Endothelial cell of umbilical vein (primary cell): ENCODE measurements at regions not wholly inside any gene's neighbourhood (a gene's known extent, or its start where the extent isn't known, plus 50 kb on each side); places are given as distances from the start of the nearest gene placed in this dataset.

Experiments
- BruUV-seq: library from RNA; stranded (reverse); fragments of 400-500 nt; replicated peaks from 2 replicates; lab custom pipeline; 2021; lab: Mats Ljungman, UMichigan
- CTCF ChIA-PET: fragments of 300-600, 350-600 bp; sonication (Branson Sonifier 250); formaldehyde crosslinking; loops from one replicate; lab custom pipeline; 2021; ENCODE audit warnings: antibody characterized with exemption, inconsistent platforms; lab: Charles Lee
- POLR2A ChIA-PET: fragments of 300-600, 350-600 bp; sonication (Branson Sonifier 250); formaldehyde crosslinking; loops from one replicate; lab custom pipeline; 2021; ENCODE audit warnings: antibody characterized with exemption, inconsistent platforms; lab: Charles Lee
- DNase-seq: peaks from one replicate; pipeline ENCODE4 v3.0.0-alpha.2; 2011; ENCODE audit warnings: low read depth, low spot score
- FAIRE-seq: peaks from 2 replicates; lab custom pipeline; 2011; peaks lifted over from hg19 to GRCh38; lab: Jason Lieb, UNC
- H2AFZ ChIP-seq: 2 replicates; pipeline ENCODE4 v1.6.0; 2012; ENCODE audit warnings: low read depth, low read length, control low read depth, inconsistent platforms
- H3K27ac ChIP-seq: 2 replicates; pipeline ENCODE4 v1.5.1; 2011; ENCODE audit warnings: low read depth, mild to moderate bottlenecking, control low read depth, low read length, moderate library complexity; ENCODE audit not compliant: insufficient read depth
- H3K27me3 ChIP-seq, 2 experiments: 2 replicates each; pipeline versions ENCODE4 v1.6.0 to v1.6.1; 2011; ENCODE audit warnings: low read length in 2 of 2, mixed read lengths in 1 of 2; ENCODE audit not compliant: control insufficient read depth in 2 of 2, insufficient read depth in 2 of 2
- H3K36me3 ChIP-seq, 2 experiments: 2 replicates in 1 of 2; 3 replicates in 1 of 2; pipeline ENCODE4 v1.5.1; 2011; ENCODE audit warnings: low read length in 2 of 2, mild to moderate bottlenecking in 1 of 2, moderate library complexity in 1 of 2; ENCODE audit not compliant: control insufficient read depth in 2 of 2, insufficient read depth in 2 of 2; ENCODE audit errors: extremely low read depth in 1 of 2
- H3K4me1 ChIP-seq: 3 replicates; pipeline ENCODE4 v1.5.1; 2011; ENCODE audit warnings: mild to moderate bottlenecking, low read length; ENCODE audit not compliant: control insufficient read depth, insufficient read depth; ENCODE audit errors: extremely low read depth
- H3K4me2 ChIP-seq: 2 replicates; pipeline ENCODE4 v1.6.1; 2011; ENCODE audit warnings: low read length, control low read depth, mixed read lengths; ENCODE audit not compliant: insufficient read depth
- H3K4me3 ChIP-seq, 3 experiments: fragments of 200-600 bp in 1 of 3; sonication (generic), shearing (Covaris generic) in 1 of 3; replicated peaks in 1 of 3; 2 replicates each; pipeline ENCODE4 v1.5.1; 2011 to 2016; ENCODE audit warnings: control low read depth in 3 of 3, low read length in 3 of 3, mild to moderate bottlenecking in 2 of 3, inconsistent platforms in 1 of 3, low read depth in 1 of 3, moderate library complexity in 1 of 3; ENCODE audit not compliant: insufficient read depth in 1 of 3
- H3K79me2 ChIP-seq: 2 replicates; pipeline ENCODE4 v1.6.0; 2012; ENCODE audit warnings: low read length, inconsistent platforms; ENCODE audit not compliant: control insufficient read depth, insufficient read depth
- H3K9ac ChIP-seq: replicated peaks from 2 replicates; pipeline ENCODE3; 2011; ENCODE audit warnings: low read length, control low read depth; ENCODE audit not compliant: insufficient read depth; ENCODE audit errors: extremely low read depth
- H3K9me1 ChIP-seq: replicated peaks from 3 replicates; pipeline ENCODE4 v1.6.0; 2011; ENCODE audit warnings: mild to moderate bottlenecking, low read length; ENCODE audit not compliant: control insufficient read depth, insufficient read depth; ENCODE audit errors: extremely low read depth
- H3K9me3 ChIP-seq: replicated peaks from 2 replicates; pipeline ENCODE4 v1.5.1; 2012; ENCODE audit warnings: low read length, inconsistent platforms; ENCODE audit not compliant: control insufficient read depth, insufficient read depth
- H4K20me1 ChIP-seq: replicated peaks from 2 replicates; pipeline ENCODE3; 2011; ENCODE audit warnings: mild to moderate bottlenecking, low read length; ENCODE audit not compliant: control insufficient read depth, insufficient read depth; ENCODE audit errors: extremely low read depth
- CTCF ChIP-seq, 2 donors: IDR thresholded peaks; 1 replicate in 1 of 2; 2 replicates in 1 of 2; pipeline ENCODE4 v1.5.1; 2011; ENCODE audit warnings: low read length in 2 of 2, mild to moderate bottlenecking in 2 of 2, moderate library complexity in 2 of 2, control low read depth in 1 of 2, inconsistent platforms in 1 of 2, low read depth in 1 of 2; ENCODE audit not compliant: insufficient read depth in 1 of 2; ENCODE audit errors: extremely low read depth in 1 of 2
- EZH2 ChIP-seq: IDR thresholded peaks from 2 replicates; pipeline ENCODE4 v1.6.1; 2012; ENCODE audit warnings: borderline replicate concordance, low read depth, mild to moderate bottlenecking, moderate library complexity, low read length, inconsistent platforms; ENCODE audit not compliant: severe bottlenecking
- FOS ChIP-seq: IDR thresholded peaks from 2 replicates; pipeline ENCODE4 v1.6.1; 2011; ENCODE audit warnings: mild to moderate bottlenecking, low read length, moderate library complexity, borderline replicate concordance; ENCODE audit not compliant: insufficient read depth
- GATA2 ChIP-seq: IDR thresholded peaks from 2 replicates; pipeline ENCODE4 v1.7.0; 2011; ENCODE audit warnings: low read depth, mild to moderate bottlenecking, moderate library complexity, mixed read lengths, low read length; ENCODE audit not compliant: insufficient read length, insufficient read depth
- JUN ChIP-seq: IDR thresholded peaks from 2 replicates; pipeline ENCODE4 v1.6.1; 2011; ENCODE audit warnings: borderline replicate concordance, low read depth; ENCODE audit not compliant: insufficient read length, insufficient read depth
- MAX ChIP-seq: IDR thresholded peaks from 2 replicates; pipeline ENCODE4 v1.6.1; 2011; ENCODE audit not compliant: insufficient read depth, insufficient read length
- MYC ChIP-seq: IDR thresholded peaks from one replicate; pipeline ENCODE4 v1.6.1; 2011; ENCODE audit warnings: mild to moderate bottlenecking, low read depth, low read length
- POLR2A ChIP-seq: IDR thresholded peaks from 2 replicates; pipeline ENCODE4 v1.6.1; 2012; ENCODE audit warnings: low read depth, mild to moderate bottlenecking, control low read depth, low read length
- POLR2AphosphoS5 ChIP-seq: IDR thresholded peaks from 2 replicates; pipeline ENCODE4 v1.6.1; 2012; ENCODE audit warnings: low read depth, mild to moderate bottlenecking, control low read depth, low read length, moderate library complexity; ENCODE audit not compliant: insufficient read depth
- dilution Hi-C: fragments of 300-500 bp; cut with MboI; formaldehyde crosslinking; loops from one replicate; pipeline ENCODE4 v1.15.0; 2019; ENCODE audit warnings: low sequenced_read_pairs; ENCODE audit not compliant: extremely low pct_ligation_motif_present
- intact Hi-C: fragments of 100-400 bp; cut with micrococcal nuclease; formaldehyde crosslinking; loops from one replicate; pipeline ENCODE4 v1.10.0; 2022

- Histone ChIP-seq H3K9me3 (no peaks in the 10 kb centered on the region), H3K79me2 (no peaks in the 10 kb centered on the region), H3K9ac (no peak overlapping the region), H4K20me1 (no peaks in the 10 kb centered on the region), H3K27me3 (no peaks in the 10 kb centered on the region), H3K4me1 (no peaks in the 10 kb centered on the region), H2AFZ (no peak overlapping the region), H3K36me3 (no peaks in the 10 kb centered on the region), H3K9me1 (no peaks in the 10 kb centered on the region), H3K27ac (no peak overlapping the region), H3K4me3 (no peak overlapping the region), H3K4me2 (no peak overlapping the region)
- DNase-seq (no peak), FAIRE-seq (no peak)
- ChIA-PET CTCF (no interaction called here), POLR2A (no interaction called here)
- no TSS peak for BruUV-seq
- intact Hi-C loops: no loop called here
- dilution Hi-C loops: no loop called here
- TF ChIP-seq FOS: no peak
- TF ChIP-seq MAX: no peak
- no peak for TF ChIP-seq POLR2AphosphoS5
- TF ChIP-seq JUN: no peak
- no peak for TF ChIP-seq POLR2A
- TF ChIP-seq GATA2: no peak
- TF ChIP-seq MYC: no peak
- no peak for TF ChIP-seq EZH2
- no peak for TF ChIP-seq CTCF (IDR thresholded peaks at IDR 0.05; ENCODE audit: extremely low read depth in 1 of 2, insufficient read depth in 1 of 2, low read depth in 1 of 2, low read length in 2 of 2)
Observed at GRCh38 chr18:68447286-68447685, 267.6 kb downstream of the TMX3 start.
